H1 (cell line): ENCODE measurements at regions not wholly inside any gene's neighbourhood (a gene's known extent, or its start where the extent isn't known, plus 50 kb on each side); places are given as distances from the start of the nearest gene placed in this dataset.

ENCODE experiments used
- BACH1 ChIP-seq: IDR thresholded peaks from 2 replicates; pipeline ENCODE4 v1.6.1; 2012; ENCODE audit warnings: low read length, improper control_type of control experiment
- CHD1 ChIP-seq: IDR thresholded peaks from 2 replicates; pipeline ENCODE4 v1.6.1; 2012; ENCODE audit warnings: low read depth, low read length, improper control_type of control experiment
- CHD7 ChIP-seq: fragments of 300-600 bp; sonication (generic); IDR thresholded peaks from 2 replicates; pipeline ENCODE4 v1.7.1; 2012; ENCODE audit warnings: low read length, moderate library complexity, mild to moderate bottlenecking, inconsistent platforms; ENCODE audit not compliant: insufficient replicate concordance
- EP300 ChIP-seq, 2 experiments: IDR thresholded peaks; 1 replicate in 1 of 2; 2 replicates in 1 of 2; pipeline ENCODE4 v1.6.1; 2011 to 2012; ENCODE audit warnings: low read depth in 2 of 2, low read length in 2 of 2, mild to moderate bottlenecking in 2 of 2, borderline replicate concordance in 1 of 2, inconsistent platforms in 1 of 2, moderate library complexity in 1 of 2
- KDM5A ChIP-seq: fragments of 200-600 bp; IDR thresholded peaks from 2 replicates; pipeline ENCODE4 v1.7.1; 2012; ENCODE audit warnings: mild to moderate bottlenecking, low read length, inconsistent platforms, mixed read lengths
- NANOG ChIP-seq: IDR thresholded peaks from 2 replicates; pipeline ENCODE4 v1.6.1; 2011; ENCODE audit warnings: low read length, low read depth, mild to moderate bottlenecking, inconsistent platforms; ENCODE audit not compliant: insufficient read depth, poor library complexity, severe bottlenecking
- POU5F1 ChIP-seq: IDR thresholded peaks from 2 replicates; pipeline ENCODE4 v1.6.1; 2011; ENCODE audit warnings: low read depth, mild to moderate bottlenecking, low read length, moderate library complexity
- SIRT6 ChIP-seq: IDR thresholded peaks from one replicate; pipeline ENCODE4 v1.7.1; 2012; ENCODE audit warnings: low read length, inconsistent platforms
- SP2 ChIP-seq: IDR thresholded peaks from 2 replicates; pipeline ENCODE4 v1.6.1; 2012; ENCODE audit warnings: mild to moderate bottlenecking, low read length, inconsistent platforms
- ZNF274 ChIP-seq: IDR thresholded peaks from 2 replicates; pipeline ENCODE4 v1.7.0; 2012; ENCODE audit warnings: low read length, borderline replicate concordance; ENCODE audit errors: extremely low read depth

GRCh38 chr11:103644676-103645075 is 391.8 kb upstream of the DDI1 start (continued):
- TF ChIP-seq CHD7 = no peak
- no peak for TF ChIP-seq CHD1
- no peak for TF ChIP-seq NANOG
- no peak for TF ChIP-seq SP2
- TF ChIP-seq EP300 (IDR thresholded peaks at IDR 0.05; ENCODE audit: borderline replicate concordance in 1 of 2, low read depth in 2 of 2, low read length in 2 of 2) = no peak
- TF ChIP-seq BACH1 = no peak
- no peak for TF ChIP-seq KDM5A
- no peak for TF ChIP-seq ZNF274
- TF ChIP-seq SIRT6 = no peak
- TF ChIP-seq POU5F1 = no peak
